ENCODE measurements at regions not wholly inside any gene's neighbourhood (a gene's known extent, or its start where the extent isn't known, plus 50 kb on each side); places are given as distances from the start of the nearest gene placed in this dataset.
"Not testable (repeated sequence)": the region's sequence is repeated elsewhere in the genome, so short reads cannot be mapped to it uniquely, and the experiment has no call there.

GRCh38 chr22:48757985-48758561 lies 1069.6 kb downstream of the BRD1 start:
- Histone ChIP-seq H3K27ac (no peak overlapping the region), H3K4me3 (no peak overlapping the region), H3K27me3 (peaks cover 4 to 18% (median 5%) of the 10 kb centered on the region in 3 donors), H3K4me1 (no peaks in the 10 kb centered on the region), H3K9me3 (no peaks in the 10 kb centered on the region), H3K36me3 (no peaks in the 10 kb centered on the region)
- peak; percentile 48 for DNase-seq
- 45 to 80% methylated on average over 17 of the region's 17 CpGs for WGBS, 2 donors
- intact Hi-C loops (cut with DNase I): no loop called here
- TF ChIP-seq EP300 (IDR thresholded peaks at IDR 0.05) (no peak), POLR2A (IDR thresholded peaks at IDR 0.05) (no peak), POLR2AphosphoS5 (IDR thresholded peaks at IDR 0.05) (no peak)
- TF ChIP-seq, protein P1, sequence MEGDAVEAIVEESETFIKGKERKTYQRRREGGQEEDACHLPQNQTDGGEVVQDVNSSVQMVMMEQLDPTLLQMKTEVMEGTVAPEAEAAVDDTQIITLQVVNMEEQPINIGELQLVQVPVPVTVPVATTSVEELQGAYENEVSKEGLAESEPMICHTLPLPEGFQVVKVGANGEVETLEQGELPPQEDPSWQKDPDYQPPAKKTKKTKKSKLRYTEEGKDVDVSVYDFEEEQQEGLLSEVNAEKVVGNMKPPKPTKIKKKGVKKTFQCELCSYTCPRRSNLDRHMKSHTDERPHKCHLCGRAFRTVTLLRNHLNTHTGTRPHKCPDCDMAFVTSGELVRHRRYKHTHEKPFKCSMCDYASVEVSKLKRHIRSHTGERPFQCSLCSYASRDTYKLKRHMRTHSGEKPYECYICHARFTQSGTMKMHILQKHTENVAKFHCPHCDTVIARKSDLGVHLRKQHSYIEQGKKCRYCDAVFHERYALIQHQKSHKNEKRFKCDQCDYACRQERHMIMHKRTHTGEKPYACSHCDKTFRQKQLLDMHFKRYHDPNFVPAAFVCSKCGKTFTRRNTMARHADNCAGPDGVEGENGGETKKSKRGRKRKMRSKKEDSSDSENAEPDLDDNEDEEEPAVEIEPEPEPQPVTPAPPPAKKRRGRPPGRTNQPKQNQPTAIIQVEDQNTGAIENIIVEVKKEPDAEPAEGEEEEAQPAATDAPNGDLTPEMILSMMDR (IDR thresholded peaks at IDR 0.05): no peak

DNA sequence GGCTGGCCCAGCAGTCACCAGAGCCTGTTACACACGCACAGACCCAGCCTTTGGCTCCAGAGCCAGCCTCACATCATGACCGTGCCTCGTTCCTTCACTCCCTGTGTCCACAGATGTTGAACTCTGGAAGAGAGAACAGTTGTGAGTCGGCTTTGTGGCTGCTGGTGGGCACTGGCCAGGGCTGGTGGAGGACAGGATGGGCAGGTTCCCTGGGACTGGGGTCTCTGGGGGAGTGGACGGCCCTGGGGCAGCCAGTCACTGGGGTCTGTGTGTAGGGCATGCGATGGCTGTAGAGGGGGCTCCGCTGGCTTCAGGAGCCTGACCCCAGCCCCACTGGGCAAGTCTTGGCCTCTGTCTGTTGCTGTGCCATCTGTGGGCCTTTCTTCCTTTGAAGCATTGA lies 1070.1 kb downstream of the BRD1 start:
- peak; percentile 48 for DNase-seq
- intact Hi-C loops (cut with DNase I): no loop called here

DNA sequence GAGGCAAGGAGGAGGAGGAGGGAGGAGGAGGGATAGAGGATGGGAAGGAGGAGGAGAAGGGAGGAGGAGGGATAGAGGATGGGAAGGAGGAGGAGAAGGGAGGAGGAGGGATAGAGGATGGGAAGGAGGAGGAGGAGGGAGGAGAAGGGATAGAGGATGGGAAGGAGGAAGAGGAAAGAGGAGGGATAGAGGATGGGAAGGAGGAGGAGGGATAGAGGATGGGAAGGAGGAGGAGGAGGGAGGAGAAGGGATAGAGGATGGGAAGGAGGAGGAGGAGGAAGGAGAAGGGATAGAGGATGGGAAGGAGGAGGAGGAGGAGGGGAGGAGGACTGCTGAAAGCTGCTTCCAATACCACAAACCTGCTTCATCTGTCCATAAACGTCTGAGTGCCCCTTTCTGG lies 1070.5 kb downstream of the BRD1 start:
- H3K36me3 ChIP-seq; H3K4me1 ChIP-seq; H3K4me3 ChIP-seq; DNase-seq; intact Hi-C loops (cut with DNase I); H3K27ac ChIP-seq; H3K9me3 ChIP-seq: not testable (repeated sequence)
- H3K27me3 ChIP-seq: peaks cover 4 to 18% (median 5%) of the 10 kb centered on the region in 3 donors
- 11 to 26% methylated on average over 1 of the region's 1 CpG for WGBS, 2 donors

More for the DNA sequence above, 1070.1 kb downstream of the BRD1 start:
- Histone ChIP-seq H3K27ac (no peak overlapping the region), H3K36me3 (no peaks in the 10 kb centered on the region), H3K9me3 (no peaks in the 10 kb centered on the region), H3K4me3 (no peak overlapping the region), H3K27me3 (peaks cover 4 to 18% (median 5%) of the 10 kb centered on the region in 3 donors), H3K4me1 (no peaks in the 10 kb centered on the region)
- TF ChIP-seq EP300 (IDR thresholded peaks at IDR 0.05) (no peak), POLR2A (IDR thresholded peaks at IDR 0.05) (no peak), POLR2AphosphoS5 (IDR thresholded peaks at IDR 0.05) (no peak)
- TF ChIP-seq, protein P1 (IDR thresholded peaks at IDR 0.05): no peak
- 62 to 78% methylated on average over 7 of the region's 7 CpGs for WGBS, 2 donors

DNA sequence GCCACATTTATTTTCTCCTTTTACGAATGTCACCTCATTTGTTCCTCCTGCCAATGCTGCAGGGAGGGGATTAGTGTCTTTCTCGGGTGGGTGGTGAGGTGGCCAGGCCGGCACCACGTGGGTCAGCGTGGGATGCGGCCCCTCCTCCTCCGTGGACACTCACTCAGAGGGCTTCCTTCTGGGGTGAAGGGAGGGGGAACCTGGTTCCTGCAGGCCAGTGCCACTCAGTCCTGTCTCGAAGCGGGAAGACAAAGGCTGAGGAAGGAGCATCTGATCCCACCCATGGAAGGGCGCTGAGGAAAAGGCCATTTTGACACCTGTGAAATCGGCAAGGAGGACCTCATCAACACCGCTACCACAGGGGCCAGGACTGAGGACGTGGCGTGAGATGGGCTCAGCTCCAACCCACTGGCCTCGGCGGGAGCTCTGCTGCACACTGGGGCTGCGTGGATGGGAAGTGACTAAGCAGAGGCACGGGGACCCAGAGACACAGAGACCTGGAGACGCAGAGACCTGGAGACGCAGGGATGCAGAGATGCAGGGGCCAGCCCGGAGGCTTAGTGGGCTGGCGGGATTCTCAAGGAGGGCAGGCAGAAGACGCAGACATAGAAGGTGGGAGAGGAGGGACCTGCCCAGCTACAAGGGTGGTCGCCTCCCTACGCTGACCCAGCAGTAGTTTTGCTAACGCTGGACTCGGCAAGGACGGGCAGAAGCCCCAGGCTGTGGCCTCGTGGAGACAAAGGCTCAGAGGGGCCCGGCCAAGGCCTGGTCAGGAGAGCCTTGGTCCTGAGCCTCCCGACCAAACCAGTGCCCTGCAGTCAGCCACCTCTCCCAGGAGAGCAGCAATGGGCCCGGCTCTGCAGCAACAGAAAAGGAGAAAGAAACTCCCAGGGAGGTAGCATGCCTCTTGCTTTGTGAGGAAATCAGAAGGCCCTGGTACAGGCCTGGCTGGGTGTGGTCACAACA lies 1071.2 kb downstream of the BRD1 start:
- Histone ChIP-seq H3K27me3 (peaks cover 4 to 18% (median 5%) of the 10 kb centered on the region in 3 donors), H3K9me3 (no peaks in the 10 kb centered on the region), H3K4me3 (no peak overlapping the region), H3K4me1 (no peaks in the 10 kb centered on the region), H3K27ac (no peak overlapping the region), H3K36me3 (no peaks in the 10 kb centered on the region)
- intact Hi-C loops (cut with DNase I): no loop called here
- WGBS, 2 donors: 81 to 85% methylated on average over 32 of the region's 32 CpGs
- DNase-seq: peak; percentile 51
- TF ChIP-seq, protein P1 (IDR thresholded peaks at IDR 0.05): no peak
- TF ChIP-seq POLR2A (IDR thresholded peaks at IDR 0.05) (no peak), EP300 (IDR thresholded peaks at IDR 0.05) (no peak), POLR2AphosphoS5 (IDR thresholded peaks at IDR 0.05) (no peak)
